Neural cell (in vitro differentiated cells): ENCODE measurements at regions not wholly inside any gene's neighbourhood (a gene's known extent, or its start where the extent isn't known, plus 50 kb on each side); places are given as distances from the start of the nearest gene placed in this dataset.

Experiments used
- H2AFZ ChIP-seq: fragments of 200-600, 300-800 bp; sonication (generic), shearing (Covaris generic); 2 replicates; pipeline ENCODE4 v1.6.0; 2014; ENCODE audit warnings: low read depth, mild to moderate bottlenecking, antibody characterized with exemption, low read length, moderate library complexity
- H3F3A ChIP-seq: fragments of 200-600 bp; shearing (Covaris generic); 2 replicates; pipeline ENCODE4 v1.6.1; 2016; ENCODE audit warnings: mild to moderate bottlenecking, moderate library complexity, mixed read lengths, antibody characterized with exemption, low read length; ENCODE audit not compliant: insufficient read depth, poor library complexity, severe bottlenecking
- H3K27ac ChIP-seq: fragments of 200-600, 300-800 bp; sonication (generic), shearing (Covaris generic); 2 replicates; pipeline ENCODE4 v1.5.1; 2014; ENCODE audit warnings: mild to moderate bottlenecking, low read length, moderate library complexity
- H3K27me3 ChIP-seq: fragments of 300-800, 200-600 bp; sonication (generic), shearing (Covaris generic); 2 replicates; pipeline ENCODE4 v1.6.0; 2014; ENCODE audit warnings: mild to moderate bottlenecking, low read depth, low read length, moderate library complexity; ENCODE audit not compliant: insufficient read depth
- H3K36me3 ChIP-seq: fragments of 300-800, 200-600 bp; sonication (generic), shearing (Covaris generic); 2 replicates; pipeline ENCODE4 v1.5.1; 2014; ENCODE audit warnings: mild to moderate bottlenecking, antibody characterized with exemption, low read length, moderate library complexity; ENCODE audit not compliant: insufficient read depth
- H3K4me2 ChIP-seq: fragments of 300-800, 200-600 bp; sonication (generic), shearing (Covaris generic); 2 replicates; pipeline ENCODE4 v1.6.0; 2014; ENCODE audit warnings: mild to moderate bottlenecking, low read length
- H3K4me3 ChIP-seq: fragments of 300-800, 200-600 bp; sonication (generic), shearing (Covaris generic); 2 replicates; pipeline ENCODE4 v1.5.1; 2014; ENCODE audit warnings: mild to moderate bottlenecking, low read length, moderate library complexity
- H3K79me2 ChIP-seq: fragments of 200-600 bp; shearing (Covaris generic); replicated peaks from 2 replicates; pipeline ENCODE4 v1.6.0; 2014; ENCODE audit warnings: mild to moderate bottlenecking, low read length, moderate library complexity; ENCODE audit not compliant: insufficient read depth
- H3K9ac ChIP-seq: fragments of 300-800, 200-600 bp; sonication (generic), shearing (Covaris generic); 2 replicates; pipeline ENCODE4 v1.6.1; 2016; ENCODE audit warnings: mild to moderate bottlenecking, low read length, mixed read lengths
- H3K9me2 ChIP-seq: fragments of 200-600 bp; shearing (Covaris generic); 2 replicates; pipeline ENCODE4 v1.6.1; 2016; ENCODE audit warnings: mild to moderate bottlenecking, low read length, mixed read lengths; ENCODE audit not compliant: insufficient read depth
- H3K9me3 ChIP-seq: fragments of 200-600, 300-800 bp; sonication (generic), shearing (Covaris generic); 2 replicates; pipeline ENCODE4 v1.6.1; 2016; ENCODE audit warnings: mild to moderate bottlenecking, mixed run types, low read length, moderate library complexity, mixed read lengths
- H4K20me1 ChIP-seq: fragments of 200-600 bp; shearing (Covaris generic); 2 replicates; pipeline ENCODE4 v1.6.1; 2016; ENCODE audit warnings: mild to moderate bottlenecking, mixed run types; ENCODE audit not compliant: insufficient read depth
- EP300 ChIP-seq: fragments of 450-650 bp; conservative IDR thresholded peaks from 2 replicates; pipeline ENCODE4 v1.6.1; 2014; ENCODE audit warnings: antibody characterized with exemption, mild to moderate bottlenecking, moderate library complexity; ENCODE audit not compliant: poor library complexity, severe bottlenecking
- EZH2 ChIP-seq: fragments of 200-600, 300-800 bp; shearing (Covaris generic), sonication (generic); IDR thresholded peaks from 2 replicates; pipeline ENCODE4 v1.6.1; 2014; ENCODE audit warnings: antibody characterized with exemption, low read length, borderline replicate concordance, mild to moderate bottlenecking; ENCODE audit not compliant: insufficient read depth, poor library complexity, severe bottlenecking
- MXI1 ChIP-seq: fragments of 450-650 bp; conservative IDR thresholded peaks from 2 replicates; pipeline ENCODE4 v1.6.1; 2014; ENCODE audit warnings: antibody characterized with exemption, mild to moderate bottlenecking; ENCODE audit not compliant: poor library complexity, severe bottlenecking
- POLR2AphosphoS5 ChIP-seq: IDR thresholded peaks from 2 replicates; pipeline ENCODE4 v1.6.1; 2012
- RAD21 ChIP-seq: fragments of 450-650 bp; conservative IDR thresholded peaks from 2 replicates; pipeline ENCODE4 v1.6.1; 2014; ENCODE audit warnings: antibody characterized with exemption, mild to moderate bottlenecking, moderate library complexity
- SMC3 ChIP-seq: fragments of 450-650 bp; conservative IDR thresholded peaks from 2 replicates; pipeline ENCODE4 v1.6.1; 2014; ENCODE audit warnings: antibody characterized with exemption, mild to moderate bottlenecking, moderate library complexity; ENCODE audit not compliant: poor library complexity
- TAF1 ChIP-seq: IDR thresholded peaks from 2 replicates; pipeline ENCODE4 v1.6.1; 2012; ENCODE audit warnings: low read depth
- TF ChIP-seq, protein P1 (sequence below): IDR thresholded peaks from 2 replicates; pipeline ENCODE4 v1.6.1; 2012; ENCODE audit warnings: borderline replicate concordance
- TF ChIP-seq, protein P2 (sequence below): fragments of 450-650 bp; IDR thresholded peaks from 2 replicates; pipeline ENCODE4 v1.5.1; 2014; ENCODE audit warnings: antibody characterized with exemption, mild to moderate bottlenecking, moderate library complexity; ENCODE audit not compliant: poor library complexity, severe bottlenecking

DNA sequence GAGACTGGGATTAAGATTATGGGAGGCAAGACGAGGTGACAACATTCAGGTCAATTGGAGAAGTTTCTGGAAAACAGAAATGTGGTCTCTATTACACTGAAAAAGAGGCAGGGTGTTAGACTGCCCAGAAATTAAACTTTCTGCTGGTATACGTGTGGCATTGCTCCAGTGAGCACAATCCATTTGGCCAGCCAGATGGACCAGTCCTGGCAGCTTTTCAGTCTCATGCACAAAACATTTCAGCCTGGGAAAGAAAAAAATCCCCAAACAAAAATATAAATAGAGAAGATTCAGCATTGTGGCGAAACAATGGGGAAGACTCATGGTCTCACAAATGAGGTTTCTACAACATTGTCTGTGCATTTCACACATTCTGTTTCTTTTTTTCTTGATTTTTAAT is 113.9 kb downstream of the HNMT start:
- Histone ChIP-seq H3K36me3 (no peaks in the 10 kb centered on the region), H3K27me3 (no peaks in the 10 kb centered on the region), H3K4me2 (no peak overlapping the region), H4K20me1 (no peaks in the 10 kb centered on the region), H3K79me2 (no peaks in the 10 kb centered on the region), H3K27ac (no peak overlapping the region), H2AFZ (no peak overlapping the region), H3K4me3 (no peak overlapping the region), H3K9ac (no peak overlapping the region), H3K9me2 (no peaks in the 10 kb centered on the region), H3F3A (no peaks in the 10 kb centered on the region), H3K9me3 (no peaks in the 10 kb centered on the region)
- no peak for TF ChIP-seq SMC3
- no peak for TF ChIP-seq TAF1
- TF ChIP-seq, protein P1, sequence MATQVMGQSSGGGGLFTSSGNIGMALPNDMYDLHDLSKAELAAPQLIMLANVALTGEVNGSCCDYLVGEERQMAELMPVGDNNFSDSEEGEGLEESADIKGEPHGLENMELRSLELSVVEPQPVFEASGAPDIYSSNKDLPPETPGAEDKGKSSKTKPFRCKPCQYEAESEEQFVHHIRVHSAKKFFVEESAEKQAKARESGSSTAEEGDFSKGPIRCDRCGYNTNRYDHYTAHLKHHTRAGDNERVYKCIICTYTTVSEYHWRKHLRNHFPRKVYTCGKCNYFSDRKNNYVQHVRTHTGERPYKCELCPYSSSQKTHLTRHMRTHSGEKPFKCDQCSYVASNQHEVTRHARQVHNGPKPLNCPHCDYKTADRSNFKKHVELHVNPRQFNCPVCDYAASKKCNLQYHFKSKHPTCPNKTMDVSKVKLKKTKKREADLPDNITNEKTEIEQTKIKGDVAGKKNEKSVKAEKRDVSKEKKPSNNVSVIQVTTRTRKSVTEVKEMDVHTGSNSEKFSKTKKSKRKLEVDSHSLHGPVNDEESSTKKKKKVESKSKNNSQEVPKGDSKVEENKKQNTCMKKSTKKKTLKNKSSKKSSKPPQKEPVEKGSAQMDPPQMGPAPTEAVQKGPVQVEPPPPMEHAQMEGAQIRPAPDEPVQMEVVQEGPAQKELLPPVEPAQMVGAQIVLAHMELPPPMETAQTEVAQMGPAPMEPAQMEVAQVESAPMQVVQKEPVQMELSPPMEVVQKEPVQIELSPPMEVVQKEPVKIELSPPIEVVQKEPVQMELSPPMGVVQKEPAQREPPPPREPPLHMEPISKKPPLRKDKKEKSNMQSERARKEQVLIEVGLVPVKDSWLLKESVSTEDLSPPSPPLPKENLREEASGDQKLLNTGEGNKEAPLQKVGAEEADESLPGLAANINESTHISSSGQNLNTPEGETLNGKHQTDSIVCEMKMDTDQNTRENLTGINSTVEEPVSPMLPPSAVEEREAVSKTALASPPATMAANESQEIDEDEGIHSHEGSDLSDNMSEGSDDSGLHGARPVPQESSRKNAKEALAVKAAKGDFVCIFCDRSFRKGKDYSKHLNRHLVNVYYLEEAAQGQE: no peak
- TF ChIP-seq, protein P2, sequence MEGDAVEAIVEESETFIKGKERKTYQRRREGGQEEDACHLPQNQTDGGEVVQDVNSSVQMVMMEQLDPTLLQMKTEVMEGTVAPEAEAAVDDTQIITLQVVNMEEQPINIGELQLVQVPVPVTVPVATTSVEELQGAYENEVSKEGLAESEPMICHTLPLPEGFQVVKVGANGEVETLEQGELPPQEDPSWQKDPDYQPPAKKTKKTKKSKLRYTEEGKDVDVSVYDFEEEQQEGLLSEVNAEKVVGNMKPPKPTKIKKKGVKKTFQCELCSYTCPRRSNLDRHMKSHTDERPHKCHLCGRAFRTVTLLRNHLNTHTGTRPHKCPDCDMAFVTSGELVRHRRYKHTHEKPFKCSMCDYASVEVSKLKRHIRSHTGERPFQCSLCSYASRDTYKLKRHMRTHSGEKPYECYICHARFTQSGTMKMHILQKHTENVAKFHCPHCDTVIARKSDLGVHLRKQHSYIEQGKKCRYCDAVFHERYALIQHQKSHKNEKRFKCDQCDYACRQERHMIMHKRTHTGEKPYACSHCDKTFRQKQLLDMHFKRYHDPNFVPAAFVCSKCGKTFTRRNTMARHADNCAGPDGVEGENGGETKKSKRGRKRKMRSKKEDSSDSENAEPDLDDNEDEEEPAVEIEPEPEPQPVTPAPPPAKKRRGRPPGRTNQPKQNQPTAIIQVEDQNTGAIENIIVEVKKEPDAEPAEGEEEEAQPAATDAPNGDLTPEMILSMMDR: no peak
- TF ChIP-seq EP300: no peak
- no peak for TF ChIP-seq EZH2
- TF ChIP-seq RAD21: no peak
- no peak for TF ChIP-seq POLR2AphosphoS5

DNA sequence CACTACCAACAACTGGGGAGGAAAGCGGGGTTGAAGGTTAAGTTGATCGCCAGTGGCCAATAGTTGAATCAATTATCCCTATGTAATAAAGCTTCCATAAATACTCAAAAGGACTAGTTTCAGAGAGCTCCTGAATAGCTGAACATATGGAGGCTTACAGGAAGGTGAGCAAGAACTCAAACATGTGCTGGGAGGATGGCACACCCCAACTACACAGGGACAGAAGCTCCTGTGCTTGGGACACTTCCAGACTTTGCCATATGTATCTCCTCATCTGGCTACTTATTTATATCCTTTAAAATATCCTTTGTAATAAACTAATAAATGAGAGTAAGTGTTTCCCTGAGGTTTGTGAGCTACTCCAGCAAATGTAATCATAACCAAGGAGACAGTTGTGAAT is 115.7 kb downstream of the HNMT start:
- Histone ChIP-seq H3K9me3 (no peaks in the 10 kb centered on the region), H4K20me1 (no peaks in the 10 kb centered on the region), H3K4me2 (no peak overlapping the region), H3K4me3 (no peak overlapping the region), H3K36me3 (no peaks in the 10 kb centered on the region), H3K79me2 (no peaks in the 10 kb centered on the region), H3F3A (no peaks in the 10 kb centered on the region), H3K9ac (no peak overlapping the region), H3K27me3 (no peaks in the 10 kb centered on the region), H2AFZ (no peak overlapping the region), H3K9me2 (no peaks in the 10 kb centered on the region), H3K27ac (no peak overlapping the region)
- TF ChIP-seq, protein P1: no peak
- TF ChIP-seq SMC3: no peak
- no peak for TF ChIP-seq TAF1
- TF ChIP-seq, protein P2: no peak
- no peak for TF ChIP-seq RAD21
- TF ChIP-seq EZH2: no peak
- TF ChIP-seq POLR2AphosphoS5: no peak
- no peak for TF ChIP-seq EP300
- no peak for TF ChIP-seq MXI1
